NCI-H128 (cell line): ENCODE measurements at regions not wholly inside any gene's neighbourhood (a gene's known extent, or its start where the extent isn't known, plus 50 kb on each side); places are given as distances from the start of the nearest gene placed in this dataset.

Source experiments
- DNase-seq: peaks from one replicate; lab custom pipeline; 2025; ENCODE audit not compliant: unreplicated experiment; lab: John Stamatoyannopoulos, UW

DNA sequence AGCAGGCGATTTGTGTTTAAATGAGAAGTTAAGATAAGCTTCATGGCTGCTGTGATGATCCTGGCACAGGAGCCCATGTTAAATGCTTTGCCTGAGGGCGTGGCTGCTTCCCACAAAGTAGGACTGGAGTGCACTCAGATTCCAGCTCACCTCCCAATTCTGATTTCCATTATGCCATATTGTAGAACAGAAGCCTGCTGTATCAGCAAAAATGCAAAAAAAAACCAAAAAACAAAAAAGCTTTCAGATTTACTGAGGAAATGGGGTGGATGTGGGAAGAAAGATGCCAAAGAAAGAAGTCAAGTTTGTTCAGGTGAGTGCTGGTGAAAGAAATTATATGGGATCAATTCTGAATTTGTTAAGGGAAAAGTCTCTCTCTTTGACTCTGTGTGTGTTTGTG, 610.4 kb upstream of the NETO1 start:
- DNase-seq = no peak

DNA sequence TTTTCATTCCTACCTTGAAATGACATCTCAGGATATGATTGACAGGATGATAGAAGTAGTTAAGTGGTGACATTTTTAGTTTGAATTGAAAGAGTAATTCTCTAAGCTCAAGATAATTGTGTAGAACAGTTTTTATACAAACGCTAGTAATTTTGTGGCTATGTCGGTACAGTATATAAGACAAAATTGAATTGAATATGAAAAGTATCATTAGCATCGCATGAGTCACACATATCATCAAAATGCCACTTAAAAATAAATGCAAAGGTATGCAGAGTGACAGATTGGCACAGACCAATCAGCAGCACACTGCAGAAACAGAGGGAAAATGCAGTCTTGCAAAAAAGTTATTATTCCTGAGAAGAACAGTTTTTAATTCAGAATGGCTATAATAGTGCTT, 608.2 kb upstream of the NETO1 start:
- no peak for DNase-seq

DNA sequence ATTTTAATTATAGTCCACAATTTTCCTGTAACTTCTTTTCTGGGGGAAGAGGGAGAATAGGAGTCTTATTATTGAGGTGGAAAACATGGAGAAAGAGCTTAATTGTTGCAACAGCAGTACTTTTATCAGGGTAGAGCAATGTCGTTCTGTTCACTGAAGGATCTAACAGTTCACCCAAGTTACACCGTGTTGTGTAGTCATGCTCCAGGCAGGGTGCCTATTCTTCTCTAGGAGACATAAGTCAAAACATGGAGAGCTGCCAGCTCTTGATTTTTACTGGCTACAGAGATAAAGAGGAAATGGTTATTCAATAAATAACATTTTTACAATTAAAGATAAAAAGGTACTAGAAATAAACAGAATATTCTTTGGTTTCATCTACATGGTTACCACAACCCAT, 594.3 kb upstream of the NETO1 start:
- DNase-seq = no peak

DNA sequence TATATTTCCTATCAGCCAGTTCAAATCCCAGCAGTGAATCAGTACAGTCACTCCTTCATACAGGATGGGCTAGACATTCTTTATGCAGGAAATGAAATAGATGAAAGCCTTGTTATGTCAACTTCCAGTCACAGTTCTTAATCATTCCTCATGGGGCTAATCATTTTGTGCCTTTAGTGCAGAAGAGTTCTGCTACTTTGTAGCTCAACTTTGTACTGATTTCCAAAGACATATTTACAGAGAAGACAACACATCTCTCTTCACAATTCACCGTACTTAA, 593.9 kb upstream of the NETO1 start:
- DNase-seq = no peak

DNA sequence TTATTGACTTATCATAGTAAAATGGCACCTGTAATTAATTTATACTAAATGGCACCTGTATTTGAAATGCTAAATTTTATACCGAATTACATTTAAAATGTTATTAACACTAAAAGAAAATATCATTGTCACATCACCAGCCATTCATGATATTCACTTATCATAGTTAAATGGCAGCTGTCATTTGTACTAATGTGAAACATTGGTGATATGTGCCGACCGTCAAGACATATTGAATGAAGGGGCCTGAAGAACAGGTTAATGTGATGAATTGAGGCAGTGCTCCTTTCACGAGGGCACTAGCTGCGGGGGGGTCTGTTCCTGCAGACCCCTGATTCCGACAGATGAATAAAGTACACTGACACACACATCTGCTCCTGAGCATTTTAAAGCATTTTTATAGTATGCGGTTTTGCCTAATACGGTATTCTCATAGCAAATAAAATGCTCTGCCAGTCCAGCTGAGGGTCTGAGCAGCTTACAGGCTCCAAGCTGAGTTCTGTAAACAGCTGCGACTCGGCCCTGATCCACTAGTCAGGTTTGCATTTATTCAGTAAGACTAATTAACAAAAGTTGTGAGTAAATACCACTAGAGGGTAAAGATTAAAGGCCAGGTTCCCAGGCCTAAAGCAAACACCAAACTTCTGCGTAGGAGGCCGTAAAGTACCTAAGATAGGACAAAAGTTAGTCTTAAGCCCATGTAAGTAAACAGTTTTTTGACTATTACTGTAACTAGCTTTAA, 593.4 kb upstream of the NETO1 start:
- DNase-seq = no peak

DNA sequence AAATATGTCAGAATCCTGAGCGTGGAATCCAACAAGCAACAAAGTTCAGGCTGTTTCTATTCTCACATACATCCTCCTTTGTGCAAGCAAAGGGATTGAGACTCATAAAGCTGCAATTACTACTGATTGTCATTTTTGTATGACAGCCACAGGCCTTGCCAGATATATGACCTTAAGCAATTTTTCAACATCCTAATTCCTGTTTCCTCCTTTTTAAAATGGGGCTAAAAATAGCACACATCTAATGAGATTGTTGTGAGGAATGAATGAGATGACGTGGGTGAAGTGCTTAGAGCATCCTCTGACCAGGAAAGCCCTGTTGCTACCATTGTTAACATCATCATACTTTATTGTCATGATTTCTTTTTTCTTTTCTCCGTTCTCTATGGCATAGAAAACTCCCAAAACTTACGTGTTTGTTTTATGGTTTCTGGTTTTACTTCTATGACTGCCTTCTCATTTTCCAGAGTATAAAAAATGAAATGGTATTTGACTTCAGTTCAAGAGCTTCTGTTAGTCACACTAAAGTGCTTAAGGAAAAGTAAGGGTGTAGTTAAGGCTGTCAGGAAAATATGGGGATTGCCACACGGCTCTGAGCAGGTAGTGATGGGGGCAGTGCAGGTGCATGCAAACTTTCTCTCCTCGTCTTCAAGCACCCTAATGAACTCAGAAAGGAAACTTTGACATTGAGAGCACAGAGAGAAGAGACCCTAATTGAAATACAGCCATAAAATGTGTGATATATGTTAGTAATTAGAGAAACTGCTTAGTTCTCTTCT, 590.6 kb upstream of the NETO1 start:
- DNase-seq = no peak

DNA sequence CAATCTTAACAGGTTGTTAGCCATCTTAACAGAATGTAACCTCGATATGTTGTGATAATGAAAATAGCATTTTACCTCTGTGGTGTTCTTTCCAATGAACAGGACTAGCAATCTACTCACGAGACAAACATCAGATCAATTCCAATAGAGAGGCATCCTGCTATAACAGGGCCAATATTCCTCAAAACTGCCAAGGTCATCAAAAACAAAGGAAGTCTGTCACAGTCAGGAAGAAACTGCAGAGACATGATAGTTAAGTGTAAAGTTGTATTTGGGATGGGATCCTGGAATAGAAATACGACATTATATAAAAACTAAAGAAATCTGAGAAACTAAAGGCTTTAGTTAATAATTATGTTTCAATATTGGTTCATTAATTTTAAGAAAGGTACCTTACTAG, 588.9 kb upstream of the NETO1 start:
- DNase-seq = no peak

DNA sequence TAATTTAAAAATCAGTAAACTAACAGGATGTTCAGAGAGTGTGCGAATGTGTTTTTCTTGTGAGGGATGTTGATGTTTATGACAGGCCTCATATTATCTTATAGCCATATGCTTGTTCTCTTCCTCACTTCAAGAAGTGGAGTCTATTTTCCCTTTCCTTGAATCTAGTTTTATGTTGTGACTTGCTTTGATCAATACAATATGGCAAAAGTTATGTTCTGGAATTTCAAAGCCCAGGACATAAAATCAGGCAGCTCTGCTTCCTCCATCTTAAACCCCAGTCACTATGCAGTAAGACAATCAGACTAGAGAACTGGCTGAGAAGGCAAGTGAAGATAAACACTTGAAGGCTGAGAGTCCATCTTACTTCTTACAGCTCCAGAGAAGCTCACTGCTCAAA, 585.1 kb upstream of the NETO1 start:
- DNase-seq = no peak

DNA sequence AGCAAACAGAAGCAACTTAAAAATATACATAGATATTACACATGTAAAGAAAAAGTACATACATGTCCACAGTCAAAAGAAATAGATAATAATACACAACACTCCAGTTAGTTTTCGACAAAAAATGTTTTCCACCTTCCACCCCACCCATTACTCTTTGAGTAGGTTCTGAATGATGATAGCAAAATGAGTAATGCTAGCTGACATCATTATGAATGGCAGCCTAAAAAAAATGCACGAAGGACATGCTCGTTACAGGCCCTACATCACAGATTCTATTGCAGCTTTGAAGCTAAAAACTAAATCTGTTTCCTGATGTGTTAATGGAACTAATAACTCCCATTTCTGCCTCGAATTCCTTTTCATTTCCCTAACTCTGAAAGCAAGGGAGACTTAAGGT, 578.7 kb upstream of the NETO1 start:
- no peak for DNase-seq

DNA sequence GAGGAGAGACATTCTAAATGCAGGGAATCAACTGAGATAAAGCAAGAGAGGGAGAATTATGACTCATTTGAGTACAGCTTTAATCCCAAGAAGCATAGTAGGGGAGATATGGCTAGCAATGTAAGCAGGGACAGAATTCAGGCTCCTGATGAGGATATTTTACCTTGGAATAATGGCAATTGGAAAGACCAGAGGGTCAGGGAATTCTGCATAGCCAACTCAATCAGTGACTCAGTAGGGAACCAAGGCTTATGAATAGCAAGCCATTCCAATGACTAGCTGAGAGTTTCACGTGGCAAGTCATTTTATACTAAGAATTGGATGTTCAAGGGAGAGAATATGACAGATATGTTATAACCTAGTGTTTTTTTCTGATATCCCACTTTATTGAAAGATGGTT, 563.8 kb upstream of the NETO1 start:
- no peak for DNase-seq

DNA sequence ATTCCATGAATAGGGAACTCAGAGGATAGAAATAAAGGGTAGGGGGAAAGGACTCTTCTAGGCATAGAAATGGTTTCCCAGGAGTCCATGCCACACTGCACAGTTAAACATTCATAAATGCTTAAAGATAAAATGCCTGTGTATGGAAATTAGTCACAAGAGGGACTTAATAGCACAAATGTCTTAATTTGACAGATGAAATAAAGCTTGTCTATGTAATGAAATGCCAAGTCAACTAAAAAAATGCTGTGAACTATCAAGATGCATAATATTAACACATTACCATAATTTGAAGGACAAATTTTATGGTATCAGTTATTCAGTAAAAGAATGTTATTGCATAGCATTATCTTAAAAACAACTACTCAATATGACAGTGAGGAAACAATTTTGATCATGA, 553.2 kb upstream of the NETO1 start:
- DNase-seq = no peak

DNA sequence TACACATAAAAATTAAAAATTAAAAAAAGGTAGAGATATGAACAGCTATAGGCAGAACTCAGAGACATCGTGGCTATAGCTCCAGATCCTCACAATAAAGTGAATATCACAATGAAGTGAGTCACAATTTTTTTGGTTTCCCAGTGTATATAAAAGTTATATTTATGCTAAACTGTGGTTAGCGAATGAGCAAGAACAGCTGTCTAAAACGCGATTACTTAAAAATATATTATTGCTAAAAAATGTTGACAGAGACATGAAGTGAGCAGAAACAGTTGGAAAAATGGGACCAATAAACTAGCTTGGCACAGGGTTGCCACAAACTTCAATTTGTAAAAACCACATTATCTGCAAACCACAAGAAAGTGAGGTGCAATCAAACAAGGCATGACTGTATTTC, 551.7 kb upstream of the NETO1 start:
- DNase-seq = no peak

DNA sequence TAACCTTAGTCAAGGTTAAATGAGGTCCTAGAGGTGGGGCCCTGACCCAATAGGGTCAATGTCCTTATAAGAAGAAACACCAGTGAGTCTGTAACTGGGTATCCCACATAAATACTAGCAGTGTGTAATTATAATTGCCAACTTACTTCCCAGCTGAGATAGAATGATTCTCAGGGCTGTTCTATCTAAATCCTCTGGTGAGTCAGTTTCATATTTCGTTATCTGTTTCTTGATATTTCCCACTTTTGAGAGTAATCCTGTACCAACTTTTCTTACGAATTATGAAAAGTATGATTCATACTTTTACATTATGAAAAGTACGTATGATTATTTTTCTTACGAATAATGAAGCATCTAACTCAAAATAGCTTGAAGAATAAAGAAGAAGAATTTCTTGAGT, 546.8 kb upstream of the NETO1 start:
- DNase-seq = no peak

DNA sequence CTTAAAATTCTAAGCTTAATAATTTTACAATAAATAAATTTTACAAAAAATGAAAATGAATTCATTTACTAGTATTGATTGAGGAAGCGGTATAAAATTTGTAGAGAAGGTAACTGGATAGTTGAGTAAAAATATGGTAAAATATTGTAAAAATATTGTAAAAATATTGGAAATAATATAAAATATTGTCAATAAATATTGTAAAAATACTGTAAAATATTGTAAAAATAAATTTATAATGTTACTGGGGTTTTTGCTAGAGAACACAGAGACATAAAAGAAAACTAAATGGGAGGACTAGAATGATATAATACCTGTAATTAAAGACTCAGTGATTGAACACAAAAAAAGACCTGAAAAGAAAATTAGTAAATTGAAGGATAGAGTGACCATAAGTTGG, 546.3 kb upstream of the NETO1 start:
- no peak for DNase-seq

DNA sequence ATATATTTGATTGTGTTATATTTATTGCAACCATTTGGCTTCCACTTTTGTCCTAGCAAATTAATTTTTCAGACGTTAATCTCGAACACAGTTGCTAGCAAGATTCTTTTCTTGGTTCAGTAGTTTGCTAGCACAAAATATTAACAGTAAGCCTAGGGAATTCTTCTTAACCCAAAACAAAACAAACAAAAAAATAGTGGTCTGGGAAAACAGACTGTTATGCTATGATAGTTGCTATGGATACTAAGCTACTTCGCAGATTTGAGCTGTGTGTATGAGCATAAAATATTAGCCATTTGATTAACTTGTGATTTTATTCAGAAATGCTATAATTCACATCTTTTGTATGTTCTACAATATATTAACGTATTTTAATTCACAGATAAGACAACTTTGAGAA, 541.5 kb upstream of the NETO1 start:
- no peak for DNase-seq

DNA sequence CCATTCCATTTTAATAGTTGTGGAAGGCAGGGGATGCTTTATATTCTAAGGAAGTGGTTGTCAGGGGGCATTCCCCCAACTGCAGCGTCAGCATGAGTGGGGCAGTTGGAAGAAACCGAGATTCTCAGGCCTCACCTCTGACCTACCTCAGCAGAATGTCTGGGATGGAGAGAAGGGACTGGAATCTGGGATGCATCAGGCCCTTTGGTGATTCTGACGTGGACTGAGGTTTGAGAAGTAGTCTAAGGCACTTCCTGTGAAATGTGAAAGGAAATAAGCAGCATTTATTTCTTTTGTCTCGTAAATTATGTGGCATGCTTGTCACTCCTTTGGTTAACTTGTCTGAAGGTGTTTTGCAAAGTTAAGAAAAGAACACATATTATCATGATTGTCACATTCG, 540.7 kb upstream of the NETO1 start:
- no peak for DNase-seq

DNA sequence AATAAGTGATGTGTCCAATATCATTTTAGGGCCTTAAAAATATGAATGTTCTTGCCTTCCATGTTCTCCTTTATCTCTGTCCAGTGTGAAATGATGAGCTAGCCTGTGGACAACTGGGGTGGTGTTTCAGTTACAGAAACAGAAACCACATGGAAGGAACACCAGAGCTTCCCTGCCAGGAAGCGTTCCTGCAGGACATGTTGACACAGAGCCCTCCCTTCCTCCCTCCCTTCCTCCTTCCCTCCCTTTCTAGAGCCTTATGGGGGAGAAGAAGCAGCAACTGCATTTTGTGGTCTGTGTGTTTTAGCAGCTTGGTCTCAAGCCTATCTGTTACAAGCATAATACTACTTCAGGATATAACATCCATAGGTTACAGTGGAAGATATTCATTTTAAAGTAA, 539.7 kb upstream of the NETO1 start:
- DNase-seq = no peak

DNA sequence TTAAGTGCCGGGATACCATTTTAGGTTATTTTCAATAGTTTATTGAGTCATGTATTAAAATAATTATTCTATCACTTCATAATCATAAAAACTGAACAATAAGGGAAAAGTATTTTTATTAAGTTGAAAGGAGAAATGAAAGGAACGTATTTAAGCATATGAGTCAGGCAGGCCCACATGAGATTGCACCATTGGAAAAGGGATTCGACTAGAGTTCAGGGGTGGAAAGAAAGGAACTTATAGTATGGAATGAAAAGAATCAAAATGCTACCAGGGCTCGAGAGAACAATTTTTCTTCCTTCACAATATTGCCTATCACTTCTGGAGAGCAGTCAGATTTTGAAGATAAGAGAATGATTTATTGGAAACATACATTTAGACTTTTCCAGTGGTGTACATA, 516.5 kb upstream of the NETO1 start:
- no peak for DNase-seq

DNA sequence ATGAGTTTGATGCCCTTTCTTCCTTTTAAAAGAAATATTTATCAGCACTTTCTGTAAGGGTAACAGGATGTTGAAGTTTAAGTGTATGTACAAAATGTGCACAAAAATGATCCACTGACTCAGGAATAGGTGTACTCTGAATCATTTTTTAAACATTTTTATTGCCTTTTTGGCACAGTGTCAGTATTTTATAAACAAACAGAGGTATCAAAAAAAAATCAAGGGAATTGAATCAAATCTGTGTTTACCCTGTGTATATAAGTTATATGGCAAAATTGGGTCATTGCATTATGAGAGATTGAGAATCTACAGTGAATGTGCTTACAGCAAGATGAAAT, 513.9 kb upstream of the NETO1 start:
- no peak for DNase-seq

DNA sequence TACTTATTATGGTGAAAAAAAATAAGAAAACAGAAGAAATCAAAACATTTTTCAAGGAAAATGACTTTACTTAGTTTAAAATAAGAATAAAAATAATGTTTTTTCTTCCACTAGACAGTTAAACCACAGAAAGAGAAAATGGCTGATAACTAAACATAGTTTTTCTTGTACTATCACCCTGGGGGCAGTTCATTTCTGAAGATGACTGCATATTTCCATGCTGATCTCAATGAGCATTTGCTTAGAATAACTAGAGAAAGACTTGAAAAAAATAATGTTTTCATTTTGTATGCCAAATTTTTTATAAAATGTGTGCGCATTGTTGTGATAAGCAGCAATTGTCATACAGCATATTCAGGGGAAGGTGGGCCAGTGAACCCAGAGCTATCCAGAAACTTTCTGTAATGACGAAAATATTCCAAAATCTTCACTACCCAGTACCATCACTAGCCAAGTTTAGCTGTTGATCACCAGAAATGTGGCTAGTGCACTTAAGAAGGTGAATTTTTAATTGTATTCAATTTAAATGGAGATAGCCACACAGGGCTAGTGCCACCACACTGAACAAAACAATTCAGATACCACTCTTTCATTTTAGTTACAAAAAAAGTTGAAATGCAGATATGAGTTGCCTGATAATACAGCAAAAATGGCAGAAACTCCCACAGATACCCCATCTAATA, 513.4 kb upstream of the NETO1 start:
- DNase-seq = no peak

DNA sequence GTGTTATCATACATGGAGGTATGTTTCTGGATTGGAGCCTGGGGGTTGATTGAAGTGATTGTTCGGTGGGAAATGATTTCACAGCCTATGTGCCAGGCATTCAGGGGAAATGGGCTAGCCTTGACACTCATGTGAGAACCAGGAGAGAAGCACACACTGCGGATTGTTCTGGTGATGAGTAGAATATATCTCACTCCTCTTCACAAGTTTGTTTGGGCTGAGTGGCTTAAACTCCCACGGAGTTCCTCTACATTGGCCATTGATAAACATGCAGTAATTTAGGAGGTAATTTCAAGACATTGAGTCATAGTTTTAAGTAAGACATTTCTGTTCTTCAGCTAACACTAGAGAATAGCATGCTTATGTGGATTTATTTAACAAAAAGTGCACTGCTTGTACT, 498.9 kb upstream of the NETO1 start:
- no peak for DNase-seq

DNA sequence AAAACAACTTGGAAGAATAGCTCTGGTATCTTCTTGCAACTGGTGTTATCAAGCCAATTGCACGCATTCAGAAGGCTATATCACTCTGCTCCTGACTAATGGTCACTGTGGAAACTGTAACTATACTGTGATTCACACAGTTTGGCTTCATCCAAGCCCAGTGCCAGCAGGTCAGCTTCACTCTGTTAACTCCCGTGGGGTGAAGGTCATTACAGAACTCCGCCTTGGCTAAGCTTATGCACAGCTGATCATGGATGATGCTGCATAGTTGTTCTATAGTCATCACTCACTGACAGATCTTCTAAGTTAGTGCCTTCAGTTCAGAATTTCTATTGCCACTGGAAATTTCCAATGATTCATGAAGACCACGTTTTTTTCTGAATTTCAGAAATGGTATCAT, 497.2 kb upstream of the NETO1 start:
- DNase-seq = no peak

DNA sequence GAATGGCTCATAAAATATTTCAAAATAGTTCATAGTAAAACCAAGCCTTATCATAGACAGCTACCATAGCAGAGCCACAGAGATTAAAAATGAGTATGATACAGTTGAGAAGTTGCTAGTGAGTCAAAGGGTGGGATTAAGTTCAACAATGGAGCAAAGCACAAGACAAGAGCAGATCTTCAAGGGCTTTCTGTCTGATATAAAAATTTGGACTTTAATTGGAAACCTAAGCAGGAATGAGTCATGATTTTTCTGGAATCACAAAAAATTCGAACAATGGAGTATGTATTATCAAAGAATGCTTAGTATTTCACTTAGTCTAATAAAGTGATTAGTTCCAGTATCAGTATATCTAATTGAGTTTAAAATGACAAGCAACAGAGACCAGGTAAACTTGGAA, 487.3 kb upstream of the NETO1 start:
- no peak for DNase-seq
